Calu3 (cell line): ENCODE measurements at regions not wholly inside any gene's neighbourhood (a gene's known extent, or its start where the extent isn't known, plus 50 kb on each side); places are given as distances from the start of the nearest gene placed in this dataset.

Experiments used
- BruUV-seq: library from RNA; stranded (reverse); fragments of 400-500 nt; replicated peaks from 2 replicates; lab custom pipeline; 2021; lab: Mats Ljungman, UMichigan
- CTCF ChIA-PET: fragments of 300-600 bp; sonication (Branson Sonifier 250); formaldehyde crosslinking; loops from one replicate; lab custom pipeline; 2022; ENCODE audit warnings: antibody characterized with exemption; lab: Charles Lee
- DNase-seq: peaks from one replicate; pipeline ENCODE4 v3.0.0; 2022
- H3K27ac Mint-ChIP-seq: one replicate; pipeline ENCODE4 v1.8.0; 2022; ENCODE audit warnings: mixed read lengths; ENCODE audit not compliant: unreplicated experiment
- H3K27me3 Mint-ChIP-seq: one replicate; pipeline ENCODE4 v1.8.0; 2022; ENCODE audit warnings: mixed read lengths; ENCODE audit not compliant: unreplicated experiment
- H3K36me3 Mint-ChIP-seq: one replicate; pipeline ENCODE4 v1.8.0; 2022; ENCODE audit warnings: mild to moderate bottlenecking, moderate library complexity, mixed read lengths; ENCODE audit not compliant: insufficient read depth, unreplicated experiment
- H3K4me1 Mint-ChIP-seq: one replicate; pipeline ENCODE4 v1.8.0; 2022; ENCODE audit warnings: mild to moderate bottlenecking, low read depth, mixed read lengths; ENCODE audit not compliant: unreplicated experiment
- H3K4me3 Mint-ChIP-seq: one replicate; pipeline ENCODE4 v1.8.0; 2022; ENCODE audit warnings: mild to moderate bottlenecking, low read depth, moderate library complexity, mixed read lengths; ENCODE audit not compliant: unreplicated experiment
- H3K9me3 Mint-ChIP-seq: one replicate; pipeline ENCODE4 v1.8.0; 2022; ENCODE audit warnings: low read depth, mixed read lengths; ENCODE audit not compliant: unreplicated experiment
- intact Hi-C: fragments of 100-400 bp; cut with micrococcal nuclease; formaldehyde crosslinking; loops from one replicate; pipeline ENCODE4 v1.10.0; 2022; ENCODE audit not compliant: unreplicated experiment
- TF ChIP-seq, protein P1 (sequence below): fragments of 200-600 bp; IDR thresholded peaks from one replicate; pipeline ENCODE4 v1.8.0; 2022; ENCODE audit warnings: antibody characterized with exemption; ENCODE audit not compliant: unreplicated experiment

DNA sequence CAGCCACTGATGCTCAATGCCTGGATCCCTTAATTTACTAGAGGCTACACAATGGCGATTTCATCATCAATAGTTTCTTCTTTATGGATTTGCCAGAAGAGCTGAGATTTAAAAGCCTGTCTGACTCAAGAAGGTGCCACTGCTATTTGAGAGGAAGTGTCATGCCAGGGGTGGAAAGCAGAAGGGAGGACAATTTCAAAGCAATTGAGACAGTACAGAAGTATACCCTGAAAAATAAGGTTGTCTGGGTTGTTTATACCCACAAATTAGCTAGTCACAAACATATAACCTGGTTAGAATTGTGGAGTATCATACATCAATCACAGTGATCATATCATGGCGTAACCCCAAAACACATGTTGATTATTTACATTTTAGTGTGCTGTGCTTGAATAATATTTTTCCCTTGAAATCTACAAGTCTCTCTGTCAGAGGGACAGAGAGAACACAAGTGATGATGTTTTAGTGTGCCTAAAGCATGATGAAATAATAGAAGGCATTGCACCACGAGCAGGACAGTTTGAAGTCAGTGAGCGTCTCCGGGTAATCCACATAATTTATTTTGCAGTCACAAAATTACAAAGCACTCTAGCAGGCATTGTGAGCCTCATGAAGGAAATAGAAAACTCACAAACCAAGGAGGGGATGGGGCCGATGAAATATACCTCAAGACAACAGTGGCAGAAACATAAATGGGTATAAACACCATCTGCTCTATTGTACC is 312.2 kb upstream of the SPRED2 start:
- no peak overlapping the region for H3K27ac Mint-ChIP-seq
- H3K27me3 Mint-ChIP-seq = peaks cover 41% of the 10 kb centered on the region
- no TSS peak for BruUV-seq
- CTCF ChIA-PET = no interaction called here
- no peak for DNase-seq
- TF ChIP-seq, protein P1, sequence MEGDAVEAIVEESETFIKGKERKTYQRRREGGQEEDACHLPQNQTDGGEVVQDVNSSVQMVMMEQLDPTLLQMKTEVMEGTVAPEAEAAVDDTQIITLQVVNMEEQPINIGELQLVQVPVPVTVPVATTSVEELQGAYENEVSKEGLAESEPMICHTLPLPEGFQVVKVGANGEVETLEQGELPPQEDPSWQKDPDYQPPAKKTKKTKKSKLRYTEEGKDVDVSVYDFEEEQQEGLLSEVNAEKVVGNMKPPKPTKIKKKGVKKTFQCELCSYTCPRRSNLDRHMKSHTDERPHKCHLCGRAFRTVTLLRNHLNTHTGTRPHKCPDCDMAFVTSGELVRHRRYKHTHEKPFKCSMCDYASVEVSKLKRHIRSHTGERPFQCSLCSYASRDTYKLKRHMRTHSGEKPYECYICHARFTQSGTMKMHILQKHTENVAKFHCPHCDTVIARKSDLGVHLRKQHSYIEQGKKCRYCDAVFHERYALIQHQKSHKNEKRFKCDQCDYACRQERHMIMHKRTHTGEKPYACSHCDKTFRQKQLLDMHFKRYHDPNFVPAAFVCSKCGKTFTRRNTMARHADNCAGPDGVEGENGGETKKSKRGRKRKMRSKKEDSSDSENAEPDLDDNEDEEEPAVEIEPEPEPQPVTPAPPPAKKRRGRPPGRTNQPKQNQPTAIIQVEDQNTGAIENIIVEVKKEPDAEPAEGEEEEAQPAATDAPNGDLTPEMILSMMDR = no peak
- peaks cover 7% of the 10 kb centered on the region for H3K4me1 Mint-ChIP-seq
- intact Hi-C loops = no loop called here
- H3K4me3 Mint-ChIP-seq = no peak overlapping the region
- H3K36me3 Mint-ChIP-seq = no peaks in the 10 kb centered on the region
- H3K9me3 Mint-ChIP-seq = peaks cover 3% of the 10 kb centered on the region

DNA sequence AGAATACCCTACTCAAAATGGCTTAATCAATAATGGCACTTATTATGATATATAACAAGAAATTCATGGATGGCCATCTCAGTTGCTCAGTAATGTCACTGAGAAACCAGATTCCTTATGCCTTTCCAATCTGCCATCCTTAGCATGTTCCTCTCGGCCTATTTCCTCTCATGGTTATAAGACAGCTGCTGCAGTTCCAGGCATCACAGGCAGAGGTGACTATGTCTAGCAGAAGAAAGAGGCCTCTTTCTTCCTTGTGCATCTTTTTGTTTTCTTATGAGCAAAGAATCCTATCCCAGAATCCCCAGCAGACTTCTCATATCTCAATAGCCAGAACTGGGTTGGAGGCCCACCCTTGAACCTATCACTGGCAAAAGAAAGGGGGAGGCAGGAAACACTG is 310.6 kb upstream of the SPRED2 start:
- Mint-ChIP-seq H3K4me3 (no peak overlapping the region), H3K36me3 (no peaks in the 10 kb centered on the region), H3K27me3 (peaks cover 41% of the 10 kb centered on the region), H3K4me1 (peaks cover 7% of the 10 kb centered on the region), H3K27ac (no peak overlapping the region), H3K9me3 (peaks cover 3% of the 10 kb centered on the region)
- CTCF ChIA-PET = no interaction called here
- intact Hi-C loops = no loop called here
- BruUV-seq = no TSS peak
- TF ChIP-seq, protein P1 = no peak
- no peak for DNase-seq

- H3K4me3 Mint-ChIP-seq = no peak overlapping the region
- TF ChIP-seq, protein P1 = no peak
- DNase-seq = no peak
- H3K36me3 Mint-ChIP-seq = no peaks in the 10 kb centered on the region
- CTCF ChIA-PET = no interaction called here
- no TSS peak for BruUV-seq
- intact Hi-C loops = no loop called here
- no peaks in the 10 kb centered on the region for H3K9me3 Mint-ChIP-seq
- no peaks in the 10 kb centered on the region for H3K4me1 Mint-ChIP-seq
- H3K27me3 Mint-ChIP-seq = peaks cover 30% of the 10 kb centered on the region
- no peak overlapping the region for H3K27ac Mint-ChIP-seq
Measured at GRCh38 chr2:65739927-65740326, 307.5 kb upstream of the SPRED2 start.

GRCh38 chr2:65737452-65738011 is 305.1 kb upstream of the SPRED2 start:
- Mint-ChIP-seq H3K4me1 (no peaks in the 10 kb centered on the region), H3K4me3 (no peak overlapping the region), H3K9me3 (no peaks in the 10 kb centered on the region), H3K27ac (no peak overlapping the region), H3K27me3 (peaks cover 23% of the 10 kb centered on the region), H3K36me3 (no peaks in the 10 kb centered on the region)
- no TSS peak for BruUV-seq
- DNase-seq = no peak
- TF ChIP-seq, protein P1 = no peak
- CTCF ChIA-PET = no interaction called here
- intact Hi-C loops = no loop called here
